Sigmoid colon (tissue), 4 donors: ENCODE measurements at regions not wholly inside any gene's neighbourhood (a gene's known extent, or its start where the extent isn't known, plus 50 kb on each side); places are given as distances from the start of the nearest gene placed in this dataset.

Experiments used
- EP300 ChIP-seq, 4 donors: sonication (generic); formaldehyde crosslinking; IDR thresholded peaks; one replicate each; pipeline ENCODE4 v1.6.1; 2017; ENCODE audit warnings: antibody characterized with exemption in 4 of 4
- POLR2A ChIP-seq, 2 donors: fragments of 450-650 bp; IDR thresholded peaks; one replicate each; pipeline ENCODE4 v1.6.1; 2016; ENCODE audit warnings: antibody characterized with exemption in 2 of 2, mild to moderate bottlenecking in 2 of 2, moderate library complexity in 2 of 2
- POLR2AphosphoS5 ChIP-seq, 4 donors: sonication (generic); formaldehyde crosslinking; IDR thresholded peaks; one replicate each; pipeline ENCODE4 v1.6.1; 2017; ENCODE audit warnings: antibody characterized with exemption in 4 of 4
- TF ChIP-seq, protein P1 (sequence below), 4 experiments: fragments of 450-650 bp in 3 of 4; fragments of 200-600 bp in 1 of 4; IDR thresholded peaks; one replicate each; pipeline ENCODE4 v1.5.1; 2016 to 2019; ENCODE audit warnings: antibody characterized with exemption in 4 of 4, mild to moderate bottlenecking in 3 of 4, moderate library complexity in 2 of 4

DNA sequence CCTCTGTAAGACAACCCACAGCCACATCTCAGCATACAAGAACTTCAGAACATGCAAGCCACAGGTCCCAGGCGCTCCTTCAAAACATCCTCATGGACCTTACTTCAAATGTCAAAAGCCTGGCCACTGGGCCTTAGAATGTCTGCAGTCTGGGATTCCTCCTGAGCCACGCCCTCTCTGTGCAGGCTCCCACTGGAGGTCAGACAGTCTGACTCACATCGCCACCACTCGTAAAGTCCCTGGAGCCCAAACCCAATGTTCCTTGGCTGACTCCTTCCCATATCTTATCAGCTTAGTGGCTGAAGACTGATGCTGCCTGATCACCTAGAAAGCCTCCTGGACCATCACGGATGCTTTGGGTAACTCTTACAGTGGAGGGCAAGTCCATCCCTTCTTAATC lies 591.3 kb upstream of the AMELY start:
- TF ChIP-seq, protein P1, sequence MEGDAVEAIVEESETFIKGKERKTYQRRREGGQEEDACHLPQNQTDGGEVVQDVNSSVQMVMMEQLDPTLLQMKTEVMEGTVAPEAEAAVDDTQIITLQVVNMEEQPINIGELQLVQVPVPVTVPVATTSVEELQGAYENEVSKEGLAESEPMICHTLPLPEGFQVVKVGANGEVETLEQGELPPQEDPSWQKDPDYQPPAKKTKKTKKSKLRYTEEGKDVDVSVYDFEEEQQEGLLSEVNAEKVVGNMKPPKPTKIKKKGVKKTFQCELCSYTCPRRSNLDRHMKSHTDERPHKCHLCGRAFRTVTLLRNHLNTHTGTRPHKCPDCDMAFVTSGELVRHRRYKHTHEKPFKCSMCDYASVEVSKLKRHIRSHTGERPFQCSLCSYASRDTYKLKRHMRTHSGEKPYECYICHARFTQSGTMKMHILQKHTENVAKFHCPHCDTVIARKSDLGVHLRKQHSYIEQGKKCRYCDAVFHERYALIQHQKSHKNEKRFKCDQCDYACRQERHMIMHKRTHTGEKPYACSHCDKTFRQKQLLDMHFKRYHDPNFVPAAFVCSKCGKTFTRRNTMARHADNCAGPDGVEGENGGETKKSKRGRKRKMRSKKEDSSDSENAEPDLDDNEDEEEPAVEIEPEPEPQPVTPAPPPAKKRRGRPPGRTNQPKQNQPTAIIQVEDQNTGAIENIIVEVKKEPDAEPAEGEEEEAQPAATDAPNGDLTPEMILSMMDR (IDR thresholded peaks at IDR 0.05) = no peak
- TF ChIP-seq POLR2A (IDR thresholded peaks at IDR 0.05) = no peak
- TF ChIP-seq EP300 (IDR thresholded peaks at IDR 0.05) = no peak
- no peak for TF ChIP-seq POLR2AphosphoS5 (IDR thresholded peaks at IDR 0.05)
